AG04449 (cell line): ENCODE measurements at regions not wholly inside any gene's neighbourhood (a gene's known extent, or its start where the extent isn't known, plus 50 kb on each side); places are given as distances from the start of the nearest gene placed in this dataset.
A peak's percentile ranks its signal among the peaks of the same experiment; 100 is the strongest.
"Not testable (repeated sequence)": the region's sequence is repeated elsewhere in the genome, so short reads cannot be mapped to it uniquely, and the experiment has no call there.

ENCODE experiments used
- CTCF ChIA-PET: fragments of 350-600 bp; formaldehyde crosslinking; extraction: SDS; loops from one replicate; lab custom pipeline; 2021; ENCODE audit warnings: antibody characterized with exemption; lab: Yijun Ruan, JAX
- POLR2A ChIA-PET: fragments of 400-600, 350-600 bp; formaldehyde crosslinking; extraction: SDS; loops from one replicate; lab custom pipeline; 2020; ENCODE audit warnings: antibody characterized with exemption, inconsistent platforms; lab: Yijun Ruan, JAX
- DNase-seq: peaks from one replicate; pipeline ENCODE4 v3.0.0-alpha.2; 2010; ENCODE audit warnings: low read depth, low spot score
- H3K4me3 ChIP-seq: 2 replicates; pipeline ENCODE4 v1.5.1; 2011; ENCODE audit warnings: low read depth, mild to moderate bottlenecking, control low read depth, low read length
- TF ChIP-seq, protein P1 (sequence below): IDR thresholded peaks from one replicate; pipeline ENCODE4 v1.5.1; 2011; ENCODE audit warnings: mild to moderate bottlenecking, moderate library complexity, low read length, control low read depth, inconsistent platforms; ENCODE audit not compliant: insufficient read depth; ENCODE audit errors: missing control alignments

DNA sequence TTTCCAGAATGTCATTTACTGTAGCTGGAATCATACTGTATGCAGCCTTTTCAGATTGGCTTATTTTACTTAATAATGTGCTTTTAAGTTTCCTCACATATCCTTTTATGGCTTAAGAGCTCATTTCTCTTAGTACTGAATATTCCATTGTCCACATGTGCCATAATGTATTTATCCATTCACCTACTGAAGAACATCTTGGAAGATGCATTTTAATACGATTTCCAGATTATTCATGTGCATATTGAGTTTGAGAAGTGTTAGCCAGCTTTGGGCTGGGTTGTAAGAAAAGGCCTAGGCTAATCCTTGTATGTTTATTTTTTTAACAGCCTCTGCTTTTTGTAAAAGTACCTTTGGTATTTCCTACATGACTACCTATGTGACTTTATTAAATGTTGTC lies 109.3 kb upstream of the MDFIC start:
- H3K4me3 ChIP-seq: no peak overlapping the region
- DNase-seq: no peak
- ChIA-PET POLR2A (no interaction called here), CTCF (no interaction called here)
- TF ChIP-seq, protein P1, sequence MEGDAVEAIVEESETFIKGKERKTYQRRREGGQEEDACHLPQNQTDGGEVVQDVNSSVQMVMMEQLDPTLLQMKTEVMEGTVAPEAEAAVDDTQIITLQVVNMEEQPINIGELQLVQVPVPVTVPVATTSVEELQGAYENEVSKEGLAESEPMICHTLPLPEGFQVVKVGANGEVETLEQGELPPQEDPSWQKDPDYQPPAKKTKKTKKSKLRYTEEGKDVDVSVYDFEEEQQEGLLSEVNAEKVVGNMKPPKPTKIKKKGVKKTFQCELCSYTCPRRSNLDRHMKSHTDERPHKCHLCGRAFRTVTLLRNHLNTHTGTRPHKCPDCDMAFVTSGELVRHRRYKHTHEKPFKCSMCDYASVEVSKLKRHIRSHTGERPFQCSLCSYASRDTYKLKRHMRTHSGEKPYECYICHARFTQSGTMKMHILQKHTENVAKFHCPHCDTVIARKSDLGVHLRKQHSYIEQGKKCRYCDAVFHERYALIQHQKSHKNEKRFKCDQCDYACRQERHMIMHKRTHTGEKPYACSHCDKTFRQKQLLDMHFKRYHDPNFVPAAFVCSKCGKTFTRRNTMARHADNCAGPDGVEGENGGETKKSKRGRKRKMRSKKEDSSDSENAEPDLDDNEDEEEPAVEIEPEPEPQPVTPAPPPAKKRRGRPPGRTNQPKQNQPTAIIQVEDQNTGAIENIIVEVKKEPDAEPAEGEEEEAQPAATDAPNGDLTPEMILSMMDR: no peak

DNA sequence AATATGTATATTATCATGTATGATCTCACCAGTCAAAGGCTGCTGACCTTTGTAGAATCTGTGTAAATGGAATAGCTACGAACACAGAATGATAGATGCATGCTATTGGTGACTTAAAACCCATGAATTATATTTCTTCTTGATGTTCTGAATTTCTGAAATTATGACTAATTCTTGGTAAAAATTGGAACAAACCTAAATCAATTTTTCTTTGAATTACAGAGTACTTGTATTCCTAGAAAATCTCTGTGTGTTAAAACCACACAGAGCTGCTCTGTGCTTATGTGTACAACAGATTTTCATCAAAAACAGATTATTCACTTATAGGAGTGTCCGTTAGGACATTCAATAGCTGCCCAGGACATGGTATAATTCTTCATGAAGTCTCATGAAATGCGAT lies 108.3 kb upstream of the MDFIC start:
- no peak overlapping the region for H3K4me3 ChIP-seq
- POLR2A ChIA-PET: no interaction called here
- TF ChIP-seq, protein P1: no peak
- DNase-seq: no peak
- CTCF ChIA-PET: no interaction called here

GRCh38 chr7:114817036-114817435 lies 104.9 kb upstream of the MDFIC start:
- POLR2A ChIA-PET, DNase-seq: not testable (repeated sequence)

GRCh38 chr7:114818501-114818900 lies 103.4 kb upstream of the MDFIC start:
- no peak for DNase-seq

More at GRCh38 chr7:114817036-114817435, 104.9 kb upstream of the MDFIC start:
- H3K4me3 ChIP-seq, CTCF ChIA-PET: not testable (repeated sequence)

GRCh38 chr7:114819616-114820362 lies 102.1 kb upstream of the MDFIC start:
- H3K4me3 ChIP-seq: no peak overlapping the region
- TF ChIP-seq, protein P1: no peak
- CTCF ChIA-PET: no interaction called here

More at GRCh38 chr7:114818501-114818900, 103.4 kb upstream of the MDFIC start:
- ChIA-PET POLR2A (no interaction called here), CTCF (no interaction called here)
- H3K4me3 ChIP-seq: no peak overlapping the region
- TF ChIP-seq, protein P1: no peak

GRCh38 chr7:114821030-114821900 lies 100.6 kb upstream of the MDFIC start:
- TF ChIP-seq, protein P1: no peak
- CTCF ChIA-PET: interaction anchor here (0.6 kb wide), 1 partner anchor 32 kb away, joined by 3 read pairs; no protein-coding TSS in a partner anchor

More at GRCh38 chr7:114819616-114820362, 102.1 kb upstream of the MDFIC start:
- POLR2A ChIA-PET: interaction anchor here (1.0 kb wide), 1 partner anchor 45 kb away, joined by 4 read pairs; no protein-coding TSS in a partner anchor
- peak; percentile 90 for DNase-seq

More at GRCh38 chr7:114821030-114821900, 100.6 kb upstream of the MDFIC start:
- H3K4me3 ChIP-seq: no peak overlapping the region
- peak; percentile 5 for DNase-seq
- POLR2A ChIA-PET: no interaction called here
